ENCODE measurements at regions not wholly inside any gene's neighbourhood (a gene's known extent, or its start where the extent isn't known, plus 50 kb on each side); places are given as distances from the start of the nearest gene placed in this dataset.

DNA sequence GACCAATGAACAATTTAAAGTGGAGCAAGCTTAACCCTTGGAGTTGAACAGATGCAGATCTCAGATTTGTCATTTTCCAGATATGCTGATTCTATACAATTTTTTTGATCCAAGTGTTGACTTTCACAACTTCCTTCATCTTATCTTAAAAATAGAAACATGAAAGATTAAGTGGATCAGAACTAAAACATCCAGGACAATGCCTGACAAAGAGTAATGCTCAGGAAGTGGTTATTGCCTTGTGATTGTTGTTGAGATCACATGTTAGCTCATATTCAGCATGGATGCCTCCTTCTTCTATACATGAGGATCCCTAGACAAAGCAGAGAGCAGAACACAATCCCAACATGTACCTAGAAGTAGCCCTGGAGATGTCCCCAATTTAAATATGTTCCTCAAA, 160.9 kb downstream of the PPARGC1A start (continued):
- TF ChIP-seq YY1 (IDR thresholded peaks at IDR 0.05; ENCODE audit: borderline replicate concordance in 1 of 3, control insufficient read depth in 1 of 3, extremely low read depth in 1 of 3, insufficient read depth in 3 of 3, insufficient read length in 1 of 3, insufficient replicate concordance in 2 of 3, low read depth in 1 of 3, low read length in 2 of 3) (no peak), FUS (optimal IDR thresholded peaks at IDR 0.05; ENCODE audit: low read depth, low read length) (no peak), NFYB (IDR thresholded peaks at IDR 0.05; ENCODE audit: extremely low read depth, insufficient read length) (no peak)
- TF ChIP-seq, protein P1, sequence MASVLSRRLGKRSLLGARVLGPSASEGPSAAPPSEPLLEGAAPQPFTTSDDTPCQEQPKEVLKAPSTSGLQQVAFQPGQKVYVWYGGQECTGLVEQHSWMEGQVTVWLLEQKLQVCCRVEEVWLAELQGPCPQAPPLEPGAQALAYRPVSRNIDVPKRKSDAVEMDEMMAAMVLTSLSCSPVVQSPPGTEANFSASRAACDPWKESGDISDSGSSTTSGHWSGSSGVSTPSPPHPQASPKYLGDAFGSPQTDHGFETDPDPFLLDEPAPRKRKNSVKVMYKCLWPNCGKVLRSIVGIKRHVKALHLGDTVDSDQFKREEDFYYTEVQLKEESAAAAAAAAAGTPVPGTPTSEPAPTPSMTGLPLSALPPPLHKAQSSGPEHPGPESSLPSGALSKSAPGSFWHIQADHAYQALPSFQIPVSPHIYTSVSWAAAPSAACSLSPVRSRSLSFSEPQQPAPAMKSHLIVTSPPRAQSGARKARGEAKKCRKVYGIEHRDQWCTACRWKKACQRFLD (CRISPR knock-in tag; IDR thresholded peaks at IDR 0.05) = no peak

DNA sequence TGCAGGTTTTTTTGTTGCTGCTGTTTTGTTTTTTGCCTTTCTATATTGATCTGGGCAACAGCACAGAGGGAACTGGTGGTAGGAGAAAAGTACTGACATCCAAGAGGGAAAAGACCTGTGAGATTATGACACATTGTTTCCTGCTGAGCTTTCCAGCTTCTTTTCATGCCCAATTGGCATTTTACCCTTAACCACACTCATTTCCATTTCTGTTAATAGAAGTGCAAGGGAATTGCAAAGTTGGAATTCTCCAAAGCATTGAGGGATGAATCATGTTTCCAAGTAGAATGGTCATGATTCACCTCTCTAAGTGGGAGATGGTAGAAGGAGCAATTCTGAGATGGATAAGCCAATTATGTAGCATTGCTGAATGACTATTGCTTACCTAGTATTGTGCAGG, 161.5 kb downstream of the PPARGC1A start:
- intact Hi-C loops (cut with micrococcal nuclease) = no loop called here
- H4K20me1 ChIP-seq (replicated peaks; ENCODE audit: control insufficient read depth, insufficient read depth, low read length) = no peaks in the 10 kb centered on the region
- FAIRE-seq = no peak
- DNase-seq (ENCODE audit: extremely low read depth in 1 of 4, low spot score in 3 of 4) = no peak
- H3K4me3 ChIP-seq = no peak overlapping the region
- in situ Hi-C loops (cut with MboI) = no loop called here
- no peak overlapping the region for H2AFZ ChIP-seq (ENCODE audit: low read depth, low read length)
- no peak overlapping the region for H3K9ac ChIP-seq (ENCODE audit: insufficient read depth in 1 of 2, low read depth in 2 of 2, low read length in 2 of 2)
- H3K9me1 ChIP-seq (ENCODE audit: control insufficient read depth, insufficient read depth, low read length) = no peaks in the 10 kb centered on the region
- H3K4me2 ChIP-seq (ENCODE audit: insufficient read depth, low read length) = no peak overlapping the region
- CTCF ChIA-PET (ENCODE audit: low intra/inter-chr PET ratio) = no interaction called here
- ATAC-seq = no peak
- H3K27ac ChIP-seq (ENCODE audit: extremely low read depth, low read depth, low read length) = no peak overlapping the region
- no peaks in the 10 kb centered on the region for H3K27me3 ChIP-seq (ENCODE audit: control insufficient read depth in 2 of 2, insufficient read depth in 2 of 2, low read length in 2 of 2)
- BruUV-seq (replicated peaks) = no TSS peak
- POLR2A ChIA-PET = no interaction called here
- no peaks in the 10 kb centered on the region for H3K36me3 ChIP-seq (ENCODE audit: control insufficient read depth, insufficient read depth, low read length)
- no peaks in the 10 kb centered on the region for H3K9me3 ChIP-seq (replicated peaks; ENCODE audit: control insufficient read depth, insufficient read depth, low read depth, low read length)
- no peaks in the 10 kb centered on the region for H3K79me2 ChIP-seq (ENCODE audit: control insufficient read depth, insufficient read depth, low read length)
- no peaks in the 10 kb centered on the region for H3K4me1 ChIP-seq (replicated peaks in 1 of 2; ENCODE audit: control insufficient read depth in 2 of 2, insufficient read depth in 2 of 2, low read length in 2 of 2)
- TF ChIP-seq FOXP1 (CRISPR knock-in tag; IDR thresholded peaks at IDR 0.05) = no peak
- TF ChIP-seq, protein P2, sequence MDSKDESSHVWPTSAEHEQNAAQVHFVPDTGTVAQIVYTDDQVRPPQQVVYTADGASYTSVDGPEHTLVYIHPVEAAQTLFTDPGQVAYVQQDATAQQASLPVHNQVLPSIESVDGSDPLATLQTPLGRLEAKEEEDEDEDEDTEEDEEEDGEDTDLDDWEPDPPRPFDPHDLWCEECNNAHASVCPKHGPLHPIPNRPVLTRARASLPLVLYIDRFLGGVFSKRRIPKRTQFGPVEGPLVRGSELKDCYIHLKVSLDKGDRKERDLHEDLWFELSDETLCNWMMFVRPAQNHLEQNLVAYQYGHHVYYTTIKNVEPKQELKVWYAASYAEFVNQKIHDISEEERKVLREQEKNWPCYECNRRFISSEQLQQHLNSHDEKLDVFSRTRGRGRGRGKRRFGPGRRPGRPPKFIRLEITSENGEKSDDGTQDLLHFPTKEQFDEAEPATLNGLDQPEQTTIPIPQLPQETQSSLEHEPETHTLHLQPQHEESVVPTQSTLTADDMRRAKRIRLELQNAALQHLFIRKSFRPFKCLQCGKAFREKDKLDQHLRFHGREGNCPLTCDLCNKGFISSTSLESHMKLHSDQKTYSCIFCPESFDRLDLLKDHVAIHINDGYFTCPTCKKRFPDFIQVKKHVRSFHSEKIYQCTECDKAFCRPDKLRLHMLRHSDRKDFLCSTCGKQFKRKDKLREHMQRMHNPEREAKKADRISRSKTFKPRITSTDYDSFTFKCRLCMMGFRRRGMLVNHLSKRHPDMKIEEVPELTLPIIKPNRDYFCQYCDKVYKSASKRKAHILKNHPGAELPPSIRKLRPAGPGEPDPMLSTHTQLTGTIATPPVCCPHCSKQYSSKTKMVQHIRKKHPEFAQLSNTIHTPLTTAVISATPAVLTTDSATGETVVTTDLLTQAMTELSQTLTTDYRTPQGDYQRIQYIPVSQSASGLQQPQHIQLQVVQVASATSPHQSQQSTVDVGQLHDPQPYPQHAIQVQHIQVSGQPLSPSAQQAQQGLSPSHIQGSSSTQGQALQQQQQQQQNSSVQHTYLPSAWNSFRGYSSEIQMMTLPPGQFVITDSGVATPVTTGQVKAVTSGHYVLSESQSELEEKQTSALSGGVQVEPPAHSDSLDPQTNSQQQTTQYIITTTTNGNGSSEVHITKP (IDR thresholded peaks at IDR 0.05; ENCODE audit: partially characterized antibody) = no peak
- no peak for TF ChIP-seq BDP1 (IDR thresholded peaks at IDR 0.05; ENCODE audit: insufficient read depth, insufficient read length)
- no peak for TF ChIP-seq FOSL1 (tag; conservative IDR thresholded peaks at IDR 0.05)
- no peak for TF ChIP-seq JUN (IDR thresholded peaks at IDR 0.05; ENCODE audit: borderline replicate concordance, low read depth, low read length)
- TF ChIP-seq JUN (CRISPR knock-in tag; IDR thresholded peaks at IDR 0.05; ENCODE audit: borderline replicate concordance) = no peak
- no peak for TF ChIP-seq EZH2 (IDR thresholded peaks at IDR 0.05; ENCODE audit: borderline replicate concordance, low read depth, low read length)
- no peak for TF ChIP-seq PCBP2 (IDR thresholded peaks at IDR 0.05; ENCODE audit: low read depth, low read length, poor library complexity, severe bottlenecking)
- no peak for TF ChIP-seq BRF2 (IDR thresholded peaks at IDR 0.05; ENCODE audit: borderline replicate concordance, insufficient read depth, insufficient read length)
- no peak for TF ChIP-seq NR3C1 (CRISPR knock-in tag; IDR thresholded peaks at IDR 0.05)
- no peak for TF ChIP-seq PRPF4 (IDR thresholded peaks at IDR 0.05; ENCODE audit: insufficient read depth, low read depth, low read length, poor library complexity, severe bottlenecking)

Measured in K562 (cell line).